Testis (tissue), 2 donors: ENCODE measurements at regions not wholly inside any gene's neighbourhood (a gene's known extent, or its start where the extent isn't known, plus 50 kb on each side); places are given as distances from the start of the nearest gene placed in this dataset.

Source experiments
- DNase-seq: peaks from one replicate; pipeline ENCODE4 v3.0.0-alpha.2; 2019
- H3K27ac ChIP-seq, 2 donors: fragments of 200-600 bp; sonication (generic); one replicate each; pipeline ENCODE4 v1.5.1; 2019
- H3K27me3 ChIP-seq: fragments of 200-600 bp; sonication (generic); one replicate; pipeline ENCODE4 v1.5.1; 2019
- H3K36me3 ChIP-seq: fragments of 200-600 bp; sonication (generic); one replicate; pipeline ENCODE4 v1.5.1; 2017; ENCODE audit warnings: low read depth; ENCODE audit errors: missing control alignments
- H3K4me1 ChIP-seq: fragments of 200-600 bp; sonication (generic); one replicate; pipeline ENCODE4 v1.5.1; 2019
- H3K4me3 ChIP-seq, 2 donors: fragments of 200-600 bp; sonication (generic); one replicate each; pipeline ENCODE4 v1.5.1; 2017 to 2019
- H3K9me3 ChIP-seq: fragments of 200-600 bp; sonication (generic); one replicate; pipeline ENCODE4 v1.5.1; 2017
- CTCF ChIP-seq, 3 experiments: fragments of 450-650 bp in 2 of 3; fragments of 200-600 bp in 1 of 3; sonication (generic) in 1 of 3; IDR thresholded peaks; one replicate each; pipeline ENCODE4 v1.5.1; 2016 to 2019; ENCODE audit warnings: antibody characterized with exemption in 3 of 3, mild to moderate bottlenecking in 2 of 3, moderate library complexity in 1 of 3
- POLR2A ChIP-seq: fragments of 450-650 bp; IDR thresholded peaks from one replicate; pipeline ENCODE4 v1.6.1; 2017; ENCODE audit warnings: antibody characterized with exemption, mild to moderate bottlenecking, moderate library complexity
- WGBS, 2 donors: methylation state at CpG; one replicate each; pipeline ENCODE4 v1.1.5; 2018; 5-methylcytosine and 5-hydroxymethylcytosine counted together
- intact Hi-C: fragments of 100-400 bp; cut with DNase I; formaldehyde crosslinking; loops from one replicate; pipeline ENCODE4 v1.15.1; 2023; ENCODE audit warnings: low total_unique reads

DNA sequence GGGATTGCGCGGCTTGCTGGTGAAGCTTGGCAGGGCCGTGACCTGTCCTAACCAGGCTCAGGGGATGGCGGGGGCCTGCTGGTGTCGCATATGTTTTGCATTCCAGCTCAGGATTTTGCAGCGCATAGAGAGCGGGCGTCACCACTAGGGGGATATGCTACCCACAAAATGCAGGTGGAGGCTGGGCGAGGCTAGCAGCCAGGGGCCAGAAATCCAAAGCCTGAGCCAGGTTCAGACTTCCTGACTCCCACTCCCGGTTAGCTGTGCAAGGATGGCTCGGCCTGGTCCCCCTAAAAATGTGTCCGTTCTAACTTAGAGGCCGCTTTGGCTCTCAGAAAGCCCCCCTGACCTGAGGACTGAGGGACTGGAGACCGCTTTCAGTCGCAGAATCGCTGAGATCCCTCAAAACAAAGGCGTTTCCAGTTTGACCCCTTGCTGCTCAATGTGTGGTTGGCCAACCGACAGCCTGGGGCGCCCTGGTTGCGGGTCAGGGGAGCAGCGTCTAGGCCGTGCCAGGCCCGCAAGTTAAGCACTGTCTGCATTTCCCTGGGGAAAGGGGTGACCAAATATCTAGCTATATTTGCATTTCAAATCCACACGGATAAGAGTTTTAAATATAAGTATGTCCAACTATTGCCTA is 361.1 kb upstream of the AMELY start:
- no peaks in the 10 kb centered on the region for H3K4me1 ChIP-seq
- H3K27me3 ChIP-seq, result no peaks in the 10 kb centered on the region
- H3K27ac ChIP-seq, result peak overlapping the region in 1 of 2 donors; percentile 69
- H3K4me3 ChIP-seq, result peak overlapping the region in 1 of 2 donors; percentile 50
- no peaks in the 10 kb centered on the region for H3K9me3 ChIP-seq
- WGBS, 2 donors, result 0% methylated on average over 1 to 17 of the region's 24 CpGs
- no peaks in the 10 kb centered on the region for H3K36me3 ChIP-seq
- DNase-seq, result peak; percentile 67
- intact Hi-C loops, result no loop called here
- TF ChIP-seq POLR2A (no peak), CTCF (IDR thresholded peaks at IDR 0.05) (peak; percentile 7 to 46 (median 44))

DNA sequence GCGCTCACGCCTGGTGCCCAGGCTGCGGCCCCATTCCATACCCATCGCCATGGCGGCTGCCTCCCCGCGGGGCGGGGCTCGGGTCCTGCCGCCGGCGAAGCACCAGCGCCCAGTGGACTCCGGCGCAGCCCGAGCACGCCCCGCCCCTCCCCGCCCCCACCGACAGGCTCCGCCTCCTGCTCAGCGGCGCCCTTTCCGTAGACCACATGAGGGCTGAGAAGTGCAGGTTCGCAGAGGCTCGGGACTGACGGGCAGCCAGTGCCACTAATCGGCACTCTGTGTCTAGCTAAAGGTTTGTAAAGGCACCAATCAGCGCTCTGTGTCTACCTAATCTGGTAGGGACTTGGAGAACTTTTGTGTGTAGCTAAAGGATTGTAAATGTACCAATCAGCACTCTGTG is 352.2 kb upstream of the AMELY start:
- 80% methylated on average over 2 of the region's 29 CpGs; no CpG with 5 or more reads in 1 of the 2 donors for whole genome bisulfite sequencing, 2 donors
- Histone ChIP-seq H3K27me3 (no peaks in the 10 kb centered on the region), H3K27ac (no peak overlapping the region), H3K4me1 (no peaks in the 10 kb centered on the region), H3K36me3 (no peaks in the 10 kb centered on the region), H3K4me3 (no peak overlapping the region), H3K9me3 (no peaks in the 10 kb centered on the region)
- no peak for TF ChIP-seq CTCF (IDR thresholded peaks at IDR 0.05)
- TF ChIP-seq POLR2A, result no peak
- intact Hi-C loops, result no loop called here
- peak; percentile 35 for DNase-seq

GRCh38 chrY:7262531-7262930 is 351.0 kb upstream of the AMELY start:
- Histone ChIP-seq H3K27me3 (no peaks in the 10 kb centered on the region), H3K9me3 (no peaks in the 10 kb centered on the region), H3K4me1 (no peaks in the 10 kb centered on the region), H3K36me3 (no peaks in the 10 kb centered on the region), H3K4me3 (no peak overlapping the region), H3K27ac (no peak overlapping the region)
- no peak for TF ChIP-seq CTCF (IDR thresholded peaks at IDR 0.05)
- no peak for TF ChIP-seq POLR2A
- intact Hi-C loops, result no loop called here
- WGBS, 2 donors, result 41 to 55% methylated on average over 4 of the region's 4 CpGs
- no peak for DNase-seq

DNA sequence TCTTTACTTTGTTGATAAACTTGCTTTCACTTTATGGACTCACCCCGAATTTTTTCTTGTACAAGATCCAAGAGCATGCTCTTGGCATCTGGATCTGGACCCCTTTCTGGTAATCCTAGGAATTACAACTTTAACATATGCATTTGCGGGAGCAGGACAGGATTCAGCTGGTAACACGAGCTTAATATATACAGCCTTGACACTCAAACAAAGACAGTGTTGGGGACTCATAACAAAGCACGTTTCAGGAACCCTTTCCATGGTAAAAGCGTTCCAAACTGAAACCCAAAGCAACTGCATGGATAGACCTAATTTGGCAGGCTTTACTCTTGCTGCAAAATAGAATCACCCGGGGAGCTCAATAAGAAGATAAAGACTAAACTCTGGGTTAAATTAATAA is 349.7 kb upstream of the AMELY start:
- Histone ChIP-seq H3K27me3 (no peaks in the 10 kb centered on the region), H3K27ac (no peak overlapping the region), H3K4me3 (no peak overlapping the region), H3K4me1 (no peaks in the 10 kb centered on the region), H3K36me3 (no peaks in the 10 kb centered on the region), H3K9me3 (no peaks in the 10 kb centered on the region)
- intact Hi-C loops, result no loop called here
- 54 to 65% methylated on average over 6 of the region's 6 CpGs for WGBS, 2 donors
- DNase-seq, result no peak
- no peak for TF ChIP-seq POLR2A
- TF ChIP-seq CTCF (IDR thresholded peaks at IDR 0.05), result no peak

DNA sequence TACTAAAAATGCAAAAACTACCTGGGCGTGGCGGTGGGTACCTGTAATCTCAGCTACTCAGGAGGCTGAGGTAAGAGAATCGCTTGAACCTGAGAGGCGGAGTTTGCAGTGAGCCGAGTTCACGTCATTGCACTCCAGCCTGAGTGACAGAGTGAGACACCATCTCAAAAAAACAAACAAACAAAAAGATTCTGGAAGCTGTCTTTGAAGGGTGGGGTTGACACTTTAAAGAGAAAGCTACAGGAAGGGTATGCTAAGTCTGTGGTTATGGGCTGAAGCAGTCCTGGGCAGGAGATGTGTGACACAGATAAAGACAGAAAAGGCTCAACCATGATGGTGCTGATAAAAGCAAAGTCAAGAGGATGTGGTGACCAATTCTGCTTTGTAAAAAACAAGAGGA is 328.5 kb upstream of the AMELY start:
- TF ChIP-seq CTCF (IDR thresholded peaks at IDR 0.05) (no peak), POLR2A (no peak)
- H3K4me3 ChIP-seq, result no peak overlapping the region
- no peaks in the 10 kb centered on the region for H3K9me3 ChIP-seq
- H3K4me1 ChIP-seq, result no peaks in the 10 kb centered on the region
- H3K27me3 ChIP-seq, result no peaks in the 10 kb centered on the region
- intact Hi-C loops, result no loop called here
- WGBS, 2 donors, result 69 to 90% methylated on average over 6 of the region's 6 CpGs
- H3K27ac ChIP-seq, result no peak overlapping the region
- no peaks in the 10 kb centered on the region for H3K36me3 ChIP-seq
- DNase-seq, result no peak
